ENCODE measurements at regions not wholly inside any gene's neighbourhood (a gene's known extent, or its start where the extent isn't known, plus 50 kb on each side); places are given as distances from the start of the nearest gene placed in this dataset.
A peak's percentile ranks its signal among the peaks of the same experiment; 100 is the strongest.
"Not testable (repeated sequence)": the region's sequence is repeated elsewhere in the genome, so short reads cannot be mapped to it uniquely, and the experiment has no call there.

- CTCF ChIA-PET; H3K4me1 ChIP-seq (ENCODE audit: control insufficient read depth, insufficient read depth, low read length); H3K4me3 ChIP-seq (ENCODE audit: low read depth, low read length); H3K27ac ChIP-seq (ENCODE audit: extremely low read depth, low read depth, low read length); H3K9me3 ChIP-seq (ENCODE audit: control insufficient read depth, insufficient read depth, low read depth, low read length); POLR2A ChIA-PET; H3K36me3 ChIP-seq (ENCODE audit: control insufficient read depth in 2 of 2, insufficient read depth in 1 of 2, low read length in 2 of 2): not testable (repeated sequence)
- TF ChIP-seq SCRT2 (tag by site-specific recombination; IDR thresholded peaks at IDR 0.05), result peak; percentile 29; the same call in 1 of the 2 replicates
Measured at GRCh38 chr9:31572190-31572589, 812.3 kb upstream of the ACO1 start.

- Histone ChIP-seq H3K36me3 (ENCODE audit: control insufficient read depth in 2 of 2, insufficient read depth in 1 of 2, low read length in 2 of 2) (no peaks in the 10 kb centered on the region), H3K4me3 (ENCODE audit: low read depth, low read length) (no peak overlapping the region), H3K9me3 (ENCODE audit: control insufficient read depth, insufficient read depth, low read depth, low read length) (no peaks in the 10 kb centered on the region), H3K27ac (ENCODE audit: extremely low read depth, low read depth, low read length) (no peak overlapping the region), H3K4me1 (ENCODE audit: control insufficient read depth, insufficient read depth, low read length) (no peaks in the 10 kb centered on the region)
- CTCF ChIA-PET, result no interaction called here
- no peak for TF ChIP-seq ELK4 (IDR thresholded peaks at IDR 0.05; ENCODE audit: borderline replicate concordance, low read depth, low read length)
- TF ChIP-seq ZNF184 (tag by site-specific recombination; IDR thresholded peaks at IDR 0.05), result no peak
- no peak for TF ChIP-seq ZNF658 (tag by site-specific recombination; IDR thresholded peaks at IDR 0.05)
- TF ChIP-seq ZNF785 (tag by site-specific recombination; IDR thresholded peaks at IDR 0.05), result no peak
- no peak for TF ChIP-seq KLF16 (tag by site-specific recombination; IDR thresholded peaks at IDR 0.05)
- TF ChIP-seq ZNF645 (tag by site-specific recombination; IDR thresholded peaks at IDR 0.05), result no peak
- no peak for TF ChIP-seq ZNF157 (tag by site-specific recombination; IDR thresholded peaks at IDR 0.05)
- no peak for TF ChIP-seq ZSCAN16 (tag by site-specific recombination; IDR thresholded peaks at IDR 0.05)
- no peak for TF ChIP-seq ZBTB49 (tag by site-specific recombination; IDR thresholded peaks at IDR 0.05; ENCODE audit: low read depth)
- TF ChIP-seq MZF1 (tag by site-specific recombination; IDR thresholded peaks at IDR 0.05; ENCODE audit: borderline replicate concordance), result no peak
- no peak for TF ChIP-seq ZNF404 (tag by site-specific recombination; IDR thresholded peaks at IDR 0.05)
- no peak for TF ChIP-seq FEZF1 (tag by site-specific recombination; IDR thresholded peaks at IDR 0.05)
- TF ChIP-seq ZFP69B (tag by site-specific recombination; IDR thresholded peaks at IDR 0.05), result no peak
- no peak for TF ChIP-seq GLIS1 (tag by site-specific recombination; IDR thresholded peaks at IDR 0.05)
- no peak for TF ChIP-seq ZNF132 (tag by site-specific recombination; IDR thresholded peaks at IDR 0.05; ENCODE audit: borderline replicate concordance)
- no peak for TF ChIP-seq HIC1 (tag by site-specific recombination; IDR thresholded peaks at IDR 0.05)
- POLR2A ChIA-PET, result no interaction called here
Measured at GRCh38 chr9:31573561-31573960, 810.9 kb upstream of the ACO1 start.

Measured in HEK293 (cell line).